Activated naive CD8-positive, alpha-beta T cell treated with anti-CD3 and anti-CD28 coated beads, Interleukin-2, amount 10 ng/mL, durations not matched to agents 7 days and 5 days (primary cell): ENCODE measurements at regions not wholly inside any gene's neighbourhood (a gene's known extent, or its start where the extent isn't known, plus 50 kb on each side); places are given as distances from the start of the nearest gene placed in this dataset.

Source experiments
- ATAC-seq: fragments of 150-1000 bp; cut with Tn5 transposase; one replicate; pipeline ENCODE4 v1.10.0; 2021; ENCODE audit warnings: low read depth, moderate library complexity
- POLR2A ChIA-PET: fragments of 350-600 bp; sonication (Branson Sonifier 250); formaldehyde crosslinking; loops from one replicate; lab custom pipeline; 2021; ENCODE audit warnings: antibody characterized with exemption; lab: Charles Lee
- DNase-seq: peaks from one replicate; pipeline ENCODE4 v3.0.0; 2021
- H3K27ac Mint-ChIP-seq: one replicate; pipeline ENCODE4 v1.8.0; 2022; ENCODE audit warnings: mild to moderate bottlenecking, mixed read lengths
- H3K27me3 Mint-ChIP-seq: one replicate; pipeline ENCODE4 v1.8.0; 2022; ENCODE audit warnings: mild to moderate bottlenecking, moderate library complexity, mixed read lengths
- H3K36me3 Mint-ChIP-seq: one replicate; pipeline ENCODE4 v1.8.0; 2021; ENCODE audit warnings: mild to moderate bottlenecking, mixed read lengths
- H3K4me1 Mint-ChIP-seq: one replicate; pipeline ENCODE4 v1.8.0; 2021; ENCODE audit warnings: mixed read lengths
- H3K4me3 Mint-ChIP-seq: one replicate; pipeline ENCODE4 v1.8.0; 2022; ENCODE audit warnings: mild to moderate bottlenecking, moderate library complexity, mixed read lengths
- H3K9me3 Mint-ChIP-seq: one replicate; pipeline ENCODE4 v1.8.0; 2021; ENCODE audit warnings: mixed read lengths

DNA sequence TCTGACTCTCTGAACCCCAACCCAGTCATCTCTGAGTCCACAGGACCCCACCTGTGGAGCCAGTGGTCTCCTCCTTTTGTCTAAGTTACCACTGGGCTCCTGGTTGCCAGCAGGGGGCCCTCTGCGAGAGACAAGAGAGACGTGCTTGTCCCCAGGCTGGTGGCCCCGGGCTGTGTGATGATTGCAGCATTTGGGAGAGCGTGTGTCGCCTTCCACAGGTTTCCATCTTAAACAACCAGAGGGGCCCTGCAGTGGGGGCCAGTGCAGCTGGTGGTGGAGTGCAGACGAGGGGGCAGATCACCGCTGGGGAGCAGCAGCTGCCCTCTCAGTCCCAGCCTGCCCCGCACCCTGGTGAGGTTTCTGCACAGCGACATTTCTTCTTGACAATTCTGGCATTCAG, 122.4 kb upstream of the PPP2R2D start:
- Mint-ChIP-seq H3K4me1 (no peaks in the 10 kb centered on the region), H3K27me3 (no peaks in the 10 kb centered on the region), H3K36me3 (no peaks in the 10 kb centered on the region), H3K4me3 (no peak overlapping the region), H3K27ac (no peak overlapping the region), H3K9me3 (peaks cover 21% of the 10 kb centered on the region)
- ATAC-seq (no peak), DNase-seq (no peak)
- POLR2A ChIA-PET = no interaction called here

DNA sequence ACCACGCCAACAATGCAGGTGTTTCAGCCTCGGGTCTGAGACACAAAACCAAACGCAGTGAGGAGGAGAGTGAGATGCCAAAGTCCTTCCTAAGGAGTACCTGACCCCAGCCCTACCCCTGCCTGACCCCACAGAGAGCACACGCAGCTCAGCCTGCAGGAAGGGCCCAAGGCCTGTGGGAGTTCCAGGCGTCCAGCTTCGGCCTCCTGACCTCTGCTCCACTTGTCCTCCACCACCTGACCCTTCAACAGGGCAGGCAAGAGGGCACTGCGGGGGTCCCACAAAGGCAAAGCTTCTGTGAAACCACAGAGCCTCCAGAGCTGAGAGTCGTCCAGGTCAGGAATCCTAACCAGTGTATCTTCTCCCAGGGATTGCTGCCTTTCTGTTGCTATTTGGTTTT, 122.0 kb upstream of the PPP2R2D start:
- H3K27me3 Mint-ChIP-seq = no peaks in the 10 kb centered on the region
- DNase-seq = no peak
- H3K27ac Mint-ChIP-seq = no peak overlapping the region
- peaks cover 21% of the 10 kb centered on the region for H3K9me3 Mint-ChIP-seq
- no peaks in the 10 kb centered on the region for H3K4me1 Mint-ChIP-seq
- no peak overlapping the region for H3K4me3 Mint-ChIP-seq
- POLR2A ChIA-PET = no interaction called here
- no peak for ATAC-seq
- no peaks in the 10 kb centered on the region for H3K36me3 Mint-ChIP-seq

DNA sequence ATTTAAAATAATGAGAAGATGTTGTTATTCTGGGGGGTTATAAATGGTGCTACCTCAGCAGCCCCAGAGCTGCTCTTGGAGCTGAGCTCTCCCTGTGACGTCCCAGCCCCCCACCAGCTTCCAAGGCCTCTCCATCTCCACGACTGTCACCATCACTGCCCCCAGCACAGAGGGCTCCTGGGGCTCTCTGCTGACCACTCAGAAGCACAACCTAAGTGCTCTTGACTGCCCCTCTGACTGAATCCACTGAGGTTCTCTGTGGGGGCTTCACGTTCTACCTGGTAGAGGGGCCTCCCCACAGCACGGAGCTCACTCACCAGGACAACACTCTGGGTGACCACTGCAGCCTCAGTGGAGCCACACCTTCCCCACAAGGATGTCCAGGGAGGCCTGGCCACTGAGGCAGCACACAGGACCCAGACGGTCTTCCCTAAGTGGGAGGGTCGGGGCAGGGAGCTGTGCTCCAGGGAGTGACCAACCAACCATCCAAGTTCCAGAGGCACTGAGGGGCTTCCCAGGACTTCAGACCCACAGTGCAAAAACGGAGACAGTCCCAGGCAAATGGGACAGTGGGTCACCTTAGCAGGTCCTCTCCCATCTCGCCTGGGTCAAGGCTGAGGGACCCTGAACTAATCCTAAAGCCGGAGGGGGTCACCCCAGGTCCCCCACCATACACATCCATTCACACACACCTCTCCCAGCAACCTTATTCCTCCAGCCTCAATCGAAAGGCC, 121.0 kb upstream of the PPP2R2D start:
- H3K4me1 Mint-ChIP-seq = no peaks in the 10 kb centered on the region
- no peak for ATAC-seq
- POLR2A ChIA-PET = no interaction called here

DNA sequence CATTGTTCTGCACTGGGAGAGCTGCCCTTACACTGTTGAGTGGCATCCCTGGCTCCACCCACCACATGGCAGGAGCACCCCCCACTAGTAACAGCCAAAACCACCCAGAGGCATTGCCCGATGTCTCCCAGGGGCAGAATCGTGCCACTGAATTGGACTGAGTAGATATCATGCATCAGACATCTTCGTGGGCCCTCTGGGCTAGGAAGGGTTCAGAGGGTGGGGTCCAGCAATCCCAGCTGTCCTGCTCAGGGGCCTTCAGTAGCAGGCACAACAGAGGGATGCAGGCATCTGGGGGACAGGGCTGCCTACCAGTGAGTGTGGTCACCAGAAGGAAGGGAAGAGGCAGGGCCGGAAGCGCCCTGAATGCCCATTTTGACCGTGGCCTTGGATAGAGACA, 119.7 kb upstream of the PPP2R2D start:
- Mint-ChIP-seq H3K4me3 (no peak overlapping the region), H3K4me1 (no peaks in the 10 kb centered on the region), H3K9me3 (peaks cover 21% of the 10 kb centered on the region), H3K27me3 (no peaks in the 10 kb centered on the region), H3K36me3 (no peaks in the 10 kb centered on the region), H3K27ac (no peak overlapping the region)
- no peak for ATAC-seq
- POLR2A ChIA-PET = no interaction called here
- DNase-seq = no peak

More for the DNA sequence above, 121.0 kb upstream of the PPP2R2D start:
- Mint-ChIP-seq H3K36me3 (no peaks in the 10 kb centered on the region), H3K9me3 (peaks cover 21% of the 10 kb centered on the region), H3K27ac (no peak overlapping the region), H3K27me3 (no peaks in the 10 kb centered on the region), H3K4me3 (no peak overlapping the region)
- DNase-seq = no peak

DNA sequence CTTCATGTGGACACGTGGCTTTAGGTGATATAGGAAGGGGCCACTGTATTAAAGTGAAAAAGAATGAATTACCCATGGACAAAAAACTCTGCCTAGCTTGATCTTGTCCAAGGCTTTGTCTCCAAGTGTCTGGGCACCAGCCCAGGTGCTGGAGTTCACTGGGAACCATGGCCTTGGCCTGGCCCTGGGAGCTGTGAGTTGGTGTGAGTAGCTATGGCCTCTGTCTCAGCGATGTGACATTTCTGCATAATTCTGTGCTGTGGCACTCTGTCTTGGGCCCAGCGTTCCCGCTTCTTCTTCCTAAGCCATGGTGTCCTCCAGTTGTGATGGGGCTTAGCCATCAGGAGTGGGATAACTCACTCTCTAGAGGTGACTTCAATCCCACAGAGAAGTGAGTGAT, 119.0 kb upstream of the PPP2R2D start:
- DNase-seq (no peak), ATAC-seq (no peak)
- POLR2A ChIA-PET = no interaction called here
- Mint-ChIP-seq H3K36me3 (no peaks in the 10 kb centered on the region), H3K9me3 (peaks cover 18% of the 10 kb centered on the region), H3K27me3 (no peaks in the 10 kb centered on the region), H3K4me1 (no peaks in the 10 kb centered on the region), H3K27ac (no peak overlapping the region), H3K4me3 (no peak overlapping the region)

DNA sequence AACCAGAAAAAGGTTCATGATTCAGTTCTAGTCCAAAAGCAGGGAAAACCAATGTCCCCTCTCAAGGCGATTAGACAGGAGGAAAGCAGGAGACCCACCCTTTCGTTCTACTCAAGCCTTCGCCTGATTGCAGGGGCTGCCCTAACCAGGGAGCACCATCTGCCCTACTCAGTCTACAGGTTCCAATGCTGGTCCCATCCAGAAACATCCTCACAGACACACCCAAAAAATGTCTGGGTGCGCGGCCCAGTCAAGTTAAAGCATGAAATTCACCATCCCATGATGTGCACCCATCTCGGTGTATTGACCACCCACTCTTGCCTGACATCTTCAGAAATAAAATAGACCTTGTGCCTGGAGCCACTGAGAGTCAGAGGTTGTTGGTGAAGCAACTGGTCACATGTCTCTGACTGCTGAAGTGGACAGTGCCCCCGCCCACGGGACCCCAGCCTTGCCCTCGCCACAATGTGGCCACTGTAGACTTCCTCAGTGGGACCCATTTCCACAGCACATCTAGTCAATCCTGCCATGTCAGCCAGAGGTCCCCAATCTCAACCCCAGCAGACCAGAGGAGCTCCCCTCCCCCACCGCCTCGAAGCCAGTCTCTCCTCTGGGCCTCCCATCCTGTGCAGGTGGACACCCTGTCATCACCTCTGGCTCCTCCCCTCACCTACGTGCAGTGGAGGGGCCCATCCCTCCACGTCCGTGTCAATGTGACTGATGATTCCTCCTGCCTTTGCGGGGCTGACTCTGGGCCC, 116.3 kb upstream of the PPP2R2D start:
- ATAC-seq (no peak), DNase-seq (no peak)
- Mint-ChIP-seq H3K27ac (no peak overlapping the region), H3K36me3 (no peaks in the 10 kb centered on the region), H3K9me3 (peaks cover 9% of the 10 kb centered on the region), H3K27me3 (no peaks in the 10 kb centered on the region), H3K4me1 (no peaks in the 10 kb centered on the region), H3K4me3 (no peak overlapping the region)
- POLR2A ChIA-PET = no interaction called here

GRCh38 chr10:131785121-131785460, 115.7 kb upstream of the PPP2R2D start:
- Mint-ChIP-seq H3K36me3 (no peaks in the 10 kb centered on the region), H3K4me1 (no peaks in the 10 kb centered on the region), H3K27ac (no peak overlapping the region), H3K27me3 (no peaks in the 10 kb centered on the region), H3K9me3 (peaks cover 7% of the 10 kb centered on the region), H3K4me3 (no peak overlapping the region)
- POLR2A ChIA-PET = no interaction called here
- ATAC-seq = no peak
- DNase-seq = no peak

DNA sequence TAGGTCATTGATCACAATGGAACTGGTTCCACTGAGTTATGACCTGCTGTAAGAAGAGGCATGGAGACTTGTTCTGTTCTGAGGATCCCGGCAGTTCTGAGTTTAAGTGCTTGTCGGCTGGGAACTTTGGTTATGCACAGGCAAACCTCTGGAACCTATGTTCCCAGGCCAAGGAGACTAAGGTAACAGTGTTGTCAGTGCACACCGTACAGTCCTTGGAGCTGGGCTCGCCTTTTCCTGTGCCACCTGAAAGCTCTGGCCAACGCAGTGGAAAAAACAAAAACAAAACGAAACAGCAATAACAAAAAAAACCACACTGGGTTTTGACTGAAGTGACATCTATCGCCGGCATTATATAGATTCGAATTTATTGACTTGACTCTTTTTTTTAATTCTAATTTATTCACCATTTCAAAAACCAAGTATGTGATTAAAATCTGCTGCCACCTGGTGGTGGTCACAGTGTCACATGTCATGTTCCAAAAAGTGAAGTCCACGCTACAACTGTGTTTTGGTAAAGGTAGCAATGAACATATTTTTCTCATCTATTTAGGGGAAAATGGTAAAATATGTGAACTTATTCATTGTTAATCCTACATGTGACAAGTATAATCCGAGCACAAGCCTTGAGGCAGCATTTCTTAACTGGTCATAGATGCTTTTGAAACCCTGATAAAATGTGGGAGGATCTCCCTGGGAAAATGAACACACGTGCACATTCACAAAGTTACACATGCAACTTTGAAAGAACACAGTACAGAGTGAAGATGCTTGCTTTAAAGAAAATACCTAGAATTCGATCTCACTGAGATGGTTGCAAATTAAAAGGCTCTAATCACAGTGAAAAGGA, 113.8 kb upstream of the PPP2R2D start:
- H3K27ac Mint-ChIP-seq = no peak overlapping the region
- peaks cover 5% of the 10 kb centered on the region for H3K9me3 Mint-ChIP-seq
- no peak for DNase-seq
- POLR2A ChIA-PET = no interaction called here
- peaks cover 3% of the 10 kb centered on the region for H3K27me3 Mint-ChIP-seq
- H3K4me1 Mint-ChIP-seq = no peaks in the 10 kb centered on the region
- ATAC-seq = no peak
- H3K4me3 Mint-ChIP-seq = no peak overlapping the region
- no peaks in the 10 kb centered on the region for H3K36me3 Mint-ChIP-seq

DNA sequence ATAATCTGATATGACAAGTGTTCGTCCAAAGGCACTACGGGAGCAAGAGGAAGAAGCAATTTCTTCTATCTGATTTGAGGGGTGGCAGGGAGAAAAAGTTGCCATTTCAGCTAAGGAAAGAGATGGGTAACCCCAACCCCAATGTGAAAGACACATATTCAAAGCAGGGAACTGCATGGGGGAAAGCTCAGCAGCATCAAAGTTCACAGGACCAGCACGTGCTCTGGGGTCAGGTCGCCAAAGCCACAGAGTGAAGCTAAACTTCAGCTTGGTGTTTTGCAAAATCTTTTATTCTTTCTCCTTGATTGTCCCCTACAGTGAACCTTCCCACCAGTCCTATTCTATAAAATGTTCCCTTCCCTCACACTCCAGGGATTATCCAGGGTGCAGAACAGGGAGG, 112.8 kb upstream of the PPP2R2D start:
- Mint-ChIP-seq H3K36me3 (no peaks in the 10 kb centered on the region), H3K4me3 (no peak overlapping the region), H3K9me3 (no peaks in the 10 kb centered on the region), H3K4me1 (no peaks in the 10 kb centered on the region), H3K27me3 (peaks cover 3% of the 10 kb centered on the region), H3K27ac (no peak overlapping the region)
- DNase-seq (no peak), ATAC-seq (no peak)
- POLR2A ChIA-PET = no interaction called here

DNA sequence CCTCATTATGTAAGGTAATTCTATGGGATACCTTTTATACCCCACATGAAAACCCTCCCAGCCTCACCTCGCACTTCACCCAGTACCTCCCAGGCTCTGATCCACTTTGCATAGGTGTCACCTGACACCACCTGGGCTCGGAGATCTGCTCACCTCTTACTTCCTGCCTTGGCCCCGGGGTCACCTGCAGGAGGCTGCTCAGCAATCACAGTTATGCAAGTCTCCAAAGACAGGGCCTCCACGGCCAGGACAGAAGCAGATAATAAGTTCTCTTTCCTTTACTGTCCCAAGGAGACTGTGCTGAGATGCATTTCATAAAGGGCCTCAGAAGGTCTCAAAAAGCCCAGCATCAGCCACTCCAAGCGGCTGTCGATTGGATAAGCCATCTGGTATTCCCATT, 112.4 kb upstream of the PPP2R2D start:
- H3K9me3 Mint-ChIP-seq = no peaks in the 10 kb centered on the region
- ATAC-seq = no peak
- POLR2A ChIA-PET = no interaction called here
- DNase-seq = no peak
- no peaks in the 10 kb centered on the region for H3K36me3 Mint-ChIP-seq
- H3K27ac Mint-ChIP-seq = no peak overlapping the region
- peaks cover 3% of the 10 kb centered on the region for H3K27me3 Mint-ChIP-seq
- H3K4me1 Mint-ChIP-seq = no peaks in the 10 kb centered on the region
- no peak overlapping the region for H3K4me3 Mint-ChIP-seq

DNA sequence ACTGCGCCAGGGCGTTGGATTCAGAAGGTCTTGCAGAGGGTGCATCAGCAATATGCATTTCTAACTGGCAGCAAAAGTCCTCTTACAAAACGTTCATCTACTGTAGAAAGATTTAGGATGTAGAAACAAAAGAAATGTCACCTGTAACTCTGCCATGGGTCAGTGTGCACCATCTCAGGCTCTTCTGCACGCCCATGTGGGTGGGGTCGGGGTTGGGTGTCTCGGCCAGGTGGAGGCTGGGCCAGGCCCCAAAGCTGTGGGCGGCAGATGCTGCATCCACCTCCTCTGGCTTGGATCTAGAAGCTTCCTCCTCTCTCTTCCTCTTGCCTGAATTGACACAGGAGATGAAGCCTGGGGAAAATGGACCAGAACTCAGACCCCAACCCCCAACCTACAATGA, 111.3 kb upstream of the PPP2R2D start:
- Mint-ChIP-seq H3K36me3 (no peaks in the 10 kb centered on the region), H3K9me3 (no peaks in the 10 kb centered on the region), H3K4me1 (no peaks in the 10 kb centered on the region), H3K27ac (no peak overlapping the region), H3K4me3 (no peak overlapping the region), H3K27me3 (peaks cover 3% of the 10 kb centered on the region)
- ATAC-seq (no peak), DNase-seq (no peak)
- POLR2A ChIA-PET = no interaction called here

DNA sequence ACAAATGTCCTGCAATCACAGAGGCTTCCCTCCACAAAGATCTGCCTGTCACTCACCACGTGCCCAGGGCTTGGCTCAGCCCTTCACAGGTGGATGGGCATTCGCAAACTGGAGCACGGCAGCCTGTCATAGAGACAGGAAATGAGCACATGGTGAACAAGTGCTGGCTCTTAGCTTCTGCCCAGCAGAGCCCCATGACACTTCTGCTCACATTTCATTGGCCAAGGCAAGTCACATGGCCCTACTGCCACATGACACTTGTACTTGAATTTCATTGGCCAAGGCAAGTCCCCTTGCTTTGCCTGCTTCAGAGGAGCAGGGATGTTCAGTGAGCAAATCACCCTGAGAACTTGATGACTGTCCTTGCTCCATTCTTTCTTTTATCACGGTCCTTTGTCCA, 110.8 kb upstream of the PPP2R2D start:
- Mint-ChIP-seq H3K27me3 (peaks cover 3% of the 10 kb centered on the region), H3K9me3 (no peaks in the 10 kb centered on the region), H3K36me3 (no peaks in the 10 kb centered on the region), H3K27ac (no peak overlapping the region), H3K4me3 (no peak overlapping the region), H3K4me1 (no peaks in the 10 kb centered on the region)
- ATAC-seq (no peak), DNase-seq (no peak)
- POLR2A ChIA-PET = no interaction called here

DNA sequence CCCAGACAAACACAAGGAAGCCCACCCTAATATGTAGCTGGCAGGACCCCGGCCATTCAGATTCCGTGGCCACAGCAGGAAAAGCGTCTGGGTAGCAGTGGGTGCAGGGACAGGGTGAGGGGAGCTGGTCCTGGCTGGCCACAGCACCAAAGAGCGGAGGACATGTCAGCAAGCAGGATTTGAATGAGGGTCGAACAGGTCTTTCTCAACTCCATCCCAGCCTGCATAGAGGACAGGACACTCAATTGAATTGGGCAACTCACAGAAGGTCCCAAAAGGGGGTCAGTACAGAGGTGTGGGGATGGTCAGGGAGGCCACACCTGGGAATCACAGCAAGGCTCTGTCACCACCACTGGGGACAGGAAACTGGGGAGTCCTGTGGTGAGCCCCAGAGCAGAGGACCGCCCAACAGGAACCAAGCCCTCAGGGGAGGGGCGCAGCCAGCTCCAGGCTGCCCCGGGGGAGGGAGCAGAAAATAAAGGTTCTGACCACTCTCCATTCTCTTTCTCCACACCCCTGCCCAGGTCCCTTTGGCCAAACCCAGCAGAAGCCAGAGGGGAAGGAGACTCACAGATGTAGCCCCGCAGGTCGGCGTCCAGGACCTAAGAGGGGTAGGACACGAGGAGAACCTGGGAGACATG, 108.7 kb upstream of the PPP2R2D start:
- ATAC-seq (no peak), DNase-seq (no peak)
- POLR2A ChIA-PET = no interaction called here
- Mint-ChIP-seq H3K36me3 (no peaks in the 10 kb centered on the region), H3K9me3 (peaks cover 1% of the 10 kb centered on the region), H3K27ac (no peak overlapping the region), H3K4me3 (no peak overlapping the region), H3K27me3 (peaks cover 7% of the 10 kb centered on the region), H3K4me1 (no peaks in the 10 kb centered on the region)
